Endothelial cell of umbilical vein (primary cell): ENCODE measurements at regions not wholly inside any gene's neighbourhood (a gene's known extent, or its start where the extent isn't known, plus 50 kb on each side); places are given as distances from the start of the nearest gene placed in this dataset.

Experiments
- BruUV-seq: library from RNA; stranded (reverse); fragments of 400-500 nt; replicated peaks from 2 replicates; lab custom pipeline; 2021; lab: Mats Ljungman, UMichigan
- CTCF ChIA-PET: fragments of 300-600, 350-600 bp; sonication (Branson Sonifier 250); formaldehyde crosslinking; loops from one replicate; lab custom pipeline; 2021; ENCODE audit warnings: antibody characterized with exemption, inconsistent platforms; lab: Charles Lee
- POLR2A ChIA-PET: fragments of 300-600, 350-600 bp; sonication (Branson Sonifier 250); formaldehyde crosslinking; loops from one replicate; lab custom pipeline; 2021; ENCODE audit warnings: antibody characterized with exemption, inconsistent platforms; lab: Charles Lee
- DNase-seq: peaks from one replicate; pipeline ENCODE4 v3.0.0-alpha.2; 2011; ENCODE audit warnings: low read depth, low spot score
- FAIRE-seq: peaks from 2 replicates; lab custom pipeline; 2011; peaks lifted over from hg19 to GRCh38; lab: Jason Lieb, UNC
- H2AFZ ChIP-seq: 2 replicates; pipeline ENCODE4 v1.6.0; 2012; ENCODE audit warnings: low read depth, low read length, control low read depth, inconsistent platforms
- H3K27ac ChIP-seq: 2 replicates; pipeline ENCODE4 v1.5.1; 2011; ENCODE audit warnings: low read depth, mild to moderate bottlenecking, control low read depth, low read length, moderate library complexity; ENCODE audit not compliant: insufficient read depth
- H3K27me3 ChIP-seq, 2 experiments: 2 replicates each; pipeline versions ENCODE4 v1.6.0 to v1.6.1; 2011; ENCODE audit warnings: low read length in 2 of 2, mixed read lengths in 1 of 2; ENCODE audit not compliant: control insufficient read depth in 2 of 2, insufficient read depth in 2 of 2
- H3K36me3 ChIP-seq, 2 experiments: 2 replicates in 1 of 2; 3 replicates in 1 of 2; pipeline ENCODE4 v1.5.1; 2011; ENCODE audit warnings: low read length in 2 of 2, mild to moderate bottlenecking in 1 of 2, moderate library complexity in 1 of 2; ENCODE audit not compliant: control insufficient read depth in 2 of 2, insufficient read depth in 2 of 2; ENCODE audit errors: extremely low read depth in 1 of 2
- H3K4me1 ChIP-seq: 3 replicates; pipeline ENCODE4 v1.5.1; 2011; ENCODE audit warnings: mild to moderate bottlenecking, low read length; ENCODE audit not compliant: control insufficient read depth, insufficient read depth; ENCODE audit errors: extremely low read depth
- H3K4me2 ChIP-seq: 2 replicates; pipeline ENCODE4 v1.6.1; 2011; ENCODE audit warnings: low read length, control low read depth, mixed read lengths; ENCODE audit not compliant: insufficient read depth
- H3K4me3 ChIP-seq, 3 experiments: fragments of 200-600 bp in 1 of 3; sonication (generic), shearing (Covaris generic) in 1 of 3; replicated peaks in 1 of 3; 2 replicates each; pipeline ENCODE4 v1.5.1; 2011 to 2016; ENCODE audit warnings: control low read depth in 3 of 3, low read length in 3 of 3, mild to moderate bottlenecking in 2 of 3, inconsistent platforms in 1 of 3, low read depth in 1 of 3, moderate library complexity in 1 of 3; ENCODE audit not compliant: insufficient read depth in 1 of 3
- H3K79me2 ChIP-seq: 2 replicates; pipeline ENCODE4 v1.6.0; 2012; ENCODE audit warnings: low read length, inconsistent platforms; ENCODE audit not compliant: control insufficient read depth, insufficient read depth
- H3K9ac ChIP-seq: replicated peaks from 2 replicates; pipeline ENCODE3; 2011; ENCODE audit warnings: low read length, control low read depth; ENCODE audit not compliant: insufficient read depth; ENCODE audit errors: extremely low read depth
- H3K9me1 ChIP-seq: replicated peaks from 3 replicates; pipeline ENCODE4 v1.6.0; 2011; ENCODE audit warnings: mild to moderate bottlenecking, low read length; ENCODE audit not compliant: control insufficient read depth, insufficient read depth; ENCODE audit errors: extremely low read depth
- H3K9me3 ChIP-seq: replicated peaks from 2 replicates; pipeline ENCODE4 v1.5.1; 2012; ENCODE audit warnings: low read length, inconsistent platforms; ENCODE audit not compliant: control insufficient read depth, insufficient read depth
- H4K20me1 ChIP-seq: replicated peaks from 2 replicates; pipeline ENCODE3; 2011; ENCODE audit warnings: mild to moderate bottlenecking, low read length; ENCODE audit not compliant: control insufficient read depth, insufficient read depth; ENCODE audit errors: extremely low read depth
- EZH2 ChIP-seq: IDR thresholded peaks from 2 replicates; pipeline ENCODE4 v1.6.1; 2012; ENCODE audit warnings: borderline replicate concordance, low read depth, mild to moderate bottlenecking, moderate library complexity, low read length, inconsistent platforms; ENCODE audit not compliant: severe bottlenecking
- FOS ChIP-seq: IDR thresholded peaks from 2 replicates; pipeline ENCODE4 v1.6.1; 2011; ENCODE audit warnings: mild to moderate bottlenecking, low read length, moderate library complexity, borderline replicate concordance; ENCODE audit not compliant: insufficient read depth
- GATA2 ChIP-seq: IDR thresholded peaks from 2 replicates; pipeline ENCODE4 v1.7.0; 2011; ENCODE audit warnings: low read depth, mild to moderate bottlenecking, moderate library complexity, mixed read lengths, low read length; ENCODE audit not compliant: insufficient read length, insufficient read depth
- JUN ChIP-seq: IDR thresholded peaks from 2 replicates; pipeline ENCODE4 v1.6.1; 2011; ENCODE audit warnings: borderline replicate concordance, low read depth; ENCODE audit not compliant: insufficient read length, insufficient read depth
- MYC ChIP-seq: IDR thresholded peaks from one replicate; pipeline ENCODE4 v1.6.1; 2011; ENCODE audit warnings: mild to moderate bottlenecking, low read depth, low read length
- POLR2A ChIP-seq: IDR thresholded peaks from 2 replicates; pipeline ENCODE4 v1.6.1; 2012; ENCODE audit warnings: low read depth, mild to moderate bottlenecking, control low read depth, low read length
- POLR2AphosphoS5 ChIP-seq: IDR thresholded peaks from 2 replicates; pipeline ENCODE4 v1.6.1; 2012; ENCODE audit warnings: low read depth, mild to moderate bottlenecking, control low read depth, low read length, moderate library complexity; ENCODE audit not compliant: insufficient read depth
- dilution Hi-C: fragments of 300-500 bp; cut with MboI; formaldehyde crosslinking; loops from one replicate; pipeline ENCODE4 v1.15.0; 2019; ENCODE audit warnings: low sequenced_read_pairs; ENCODE audit not compliant: extremely low pct_ligation_motif_present
- intact Hi-C: fragments of 100-400 bp; cut with micrococcal nuclease; formaldehyde crosslinking; loops from one replicate; pipeline ENCODE4 v1.10.0; 2022
- TF ChIP-seq, protein P1 (sequence below), 2 donors: IDR thresholded peaks; 1 replicate in 1 of 2; 2 replicates in 1 of 2; pipeline ENCODE4 v1.5.1; 2011; ENCODE audit warnings: low read length in 2 of 2, mild to moderate bottlenecking in 2 of 2, moderate library complexity in 2 of 2, control low read depth in 1 of 2, inconsistent platforms in 1 of 2, low read depth in 1 of 2; ENCODE audit not compliant: insufficient read depth in 1 of 2; ENCODE audit errors: extremely low read depth in 1 of 2
- TF ChIP-seq, protein P2 (sequence below): IDR thresholded peaks from 2 replicates; pipeline ENCODE4 v1.6.1; 2011; ENCODE audit not compliant: insufficient read depth, insufficient read length

DNA sequence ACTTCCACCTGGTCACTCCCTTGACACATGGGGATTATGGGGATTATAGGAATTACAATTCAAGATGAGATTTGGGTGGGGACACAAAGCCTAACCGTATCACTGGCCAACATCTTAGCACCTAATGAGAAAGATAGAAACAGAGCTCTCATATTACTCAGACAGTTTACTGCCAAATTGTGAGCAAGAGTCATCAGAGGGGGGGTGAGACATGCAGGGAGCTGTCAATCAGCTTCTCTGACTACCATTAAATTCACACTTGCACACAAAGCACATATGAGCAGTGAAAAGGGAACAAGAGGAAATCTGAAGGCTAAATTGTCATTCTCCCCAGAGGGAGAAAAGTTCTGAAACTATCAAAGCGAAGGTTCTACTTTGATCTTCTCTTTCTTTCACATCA lies 78.1 kb upstream of the GRIN2B start:
- Histone ChIP-seq H2AFZ (no peak overlapping the region), H3K4me1 (no peaks in the 10 kb centered on the region), H3K9ac (no peak overlapping the region), H3K9me1 (no peaks in the 10 kb centered on the region), H3K27ac (no peak overlapping the region), H3K36me3 (no peaks in the 10 kb centered on the region), H3K4me3 (no peak overlapping the region), H3K9me3 (no peaks in the 10 kb centered on the region), H4K20me1 (no peaks in the 10 kb centered on the region), H3K79me2 (no peaks in the 10 kb centered on the region), H3K4me2 (no peak overlapping the region), H3K27me3 (no peaks in the 10 kb centered on the region)
- TF ChIP-seq, protein P1, sequence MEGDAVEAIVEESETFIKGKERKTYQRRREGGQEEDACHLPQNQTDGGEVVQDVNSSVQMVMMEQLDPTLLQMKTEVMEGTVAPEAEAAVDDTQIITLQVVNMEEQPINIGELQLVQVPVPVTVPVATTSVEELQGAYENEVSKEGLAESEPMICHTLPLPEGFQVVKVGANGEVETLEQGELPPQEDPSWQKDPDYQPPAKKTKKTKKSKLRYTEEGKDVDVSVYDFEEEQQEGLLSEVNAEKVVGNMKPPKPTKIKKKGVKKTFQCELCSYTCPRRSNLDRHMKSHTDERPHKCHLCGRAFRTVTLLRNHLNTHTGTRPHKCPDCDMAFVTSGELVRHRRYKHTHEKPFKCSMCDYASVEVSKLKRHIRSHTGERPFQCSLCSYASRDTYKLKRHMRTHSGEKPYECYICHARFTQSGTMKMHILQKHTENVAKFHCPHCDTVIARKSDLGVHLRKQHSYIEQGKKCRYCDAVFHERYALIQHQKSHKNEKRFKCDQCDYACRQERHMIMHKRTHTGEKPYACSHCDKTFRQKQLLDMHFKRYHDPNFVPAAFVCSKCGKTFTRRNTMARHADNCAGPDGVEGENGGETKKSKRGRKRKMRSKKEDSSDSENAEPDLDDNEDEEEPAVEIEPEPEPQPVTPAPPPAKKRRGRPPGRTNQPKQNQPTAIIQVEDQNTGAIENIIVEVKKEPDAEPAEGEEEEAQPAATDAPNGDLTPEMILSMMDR (IDR thresholded peaks at IDR 0.05; ENCODE audit: extremely low read depth in 1 of 2, insufficient read depth in 1 of 2, low read depth in 1 of 2, low read length in 2 of 2): no peak
- TF ChIP-seq FOS (no peak), POLR2A (no peak), EZH2 (no peak), GATA2 (no peak), POLR2AphosphoS5 (no peak), JUN (no peak), MYC (no peak)
- TF ChIP-seq, protein P2, sequence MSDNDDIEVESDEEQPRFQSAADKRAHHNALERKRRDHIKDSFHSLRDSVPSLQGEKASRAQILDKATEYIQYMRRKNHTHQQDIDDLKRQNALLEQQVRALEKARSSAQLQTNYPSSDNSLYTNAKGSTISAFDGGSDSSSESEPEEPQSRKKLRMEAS: no peak
- dilution Hi-C loops (no loop called here), intact Hi-C loops (no loop called here)
- CTCF ChIA-PET: no interaction called here
- FAIRE-seq (no peak), DNase-seq (no peak)
- POLR2A ChIA-PET: no interaction called here
- BruUV-seq: no TSS peak
